GM21576 (cell line): ENCODE measurements at regions not wholly inside any gene's neighbourhood (a gene's known extent, or its start where the extent isn't known, plus 50 kb on each side); places are given as distances from the start of the nearest gene placed in this dataset.

Source experiments
- ATAC-seq: cut with Tn5 transposase; IDR thresholded peaks from one replicate; pipeline ENCODE4 v1.9.1; 2021; ENCODE audit warnings: mild to moderate bottlenecking, moderate library complexity; ENCODE audit not compliant: unreplicated experiment

GRCh38 chr3:72193771-72194430, 409.0 kb upstream of the PROK2 start:
- no peak for ATAC-seq

- no peak for ATAC-seq
Measured at GRCh38 chr3:72192572-72192971, 407.6 kb upstream of the PROK2 start.

- ATAC-seq: no peak
Measured at GRCh38 chr3:72191209-72191960, 406.4 kb upstream of the PROK2 start.

- no peak for ATAC-seq
Measured at GRCh38 chr3:72190050-72190449, 405.1 kb upstream of the PROK2 start.

GRCh38 chr3:72189339-72189738, 404.4 kb upstream of the PROK2 start:
- no peak for ATAC-seq

- ATAC-seq: no peak
Measured at GRCh38 chr3:72188536-72188935, 403.6 kb upstream of the PROK2 start.

GRCh38 chr3:72187131-72187530, 402.2 kb upstream of the PROK2 start:
- no peak for ATAC-seq

GRCh38 chr3:72186400-72186855, 401.5 kb upstream of the PROK2 start:
- ATAC-seq: no peak

GRCh38 chr3:72185549-72186399, 400.8 kb upstream of the PROK2 start:
- no peak for ATAC-seq

GRCh38 chr3:72183489-72183888, 398.5 kb upstream of the PROK2 start:
- ATAC-seq: no peak

- ATAC-seq: no peak
Measured at GRCh38 chr3:72182206-72182605, 397.3 kb upstream of the PROK2 start.

- ATAC-seq: no peak
Measured at GRCh38 chr3:72181251-72181650, 396.3 kb upstream of the PROK2 start.

- ATAC-seq: no peak
Measured at GRCh38 chr3:72180405-72180804, 395.5 kb upstream of the PROK2 start.

GRCh38 chr3:72179107-72179464, 394.1 kb upstream of the PROK2 start:
- ATAC-seq: no peak

- ATAC-seq: no peak
Measured at GRCh38 chr3:72178463-72179106, 393.6 kb upstream of the PROK2 start.

GRCh38 chr3:72177075-72178050, 392.4 kb upstream of the PROK2 start:
- ATAC-seq: peak; percentile 37

GRCh38 chr3:72176537-72177041, 391.6 kb upstream of the PROK2 start:
- peak; percentile 90 for ATAC-seq

- ATAC-seq: no peak
Measured at GRCh38 chr3:72175296-72175858, 390.4 kb upstream of the PROK2 start.

- ATAC-seq: no peak
Measured at GRCh38 chr3:72174890-72175289, 389.9 kb upstream of the PROK2 start.
